ENCODE measurements at regions not wholly inside any gene's neighbourhood (a gene's known extent, or its start where the extent isn't known, plus 50 kb on each side); places are given as distances from the start of the nearest gene placed in this dataset.
"Not testable (repeated sequence)": the region's sequence is repeated elsewhere in the genome, so short reads cannot be mapped to it uniquely, and the experiment has no call there.

DNA sequence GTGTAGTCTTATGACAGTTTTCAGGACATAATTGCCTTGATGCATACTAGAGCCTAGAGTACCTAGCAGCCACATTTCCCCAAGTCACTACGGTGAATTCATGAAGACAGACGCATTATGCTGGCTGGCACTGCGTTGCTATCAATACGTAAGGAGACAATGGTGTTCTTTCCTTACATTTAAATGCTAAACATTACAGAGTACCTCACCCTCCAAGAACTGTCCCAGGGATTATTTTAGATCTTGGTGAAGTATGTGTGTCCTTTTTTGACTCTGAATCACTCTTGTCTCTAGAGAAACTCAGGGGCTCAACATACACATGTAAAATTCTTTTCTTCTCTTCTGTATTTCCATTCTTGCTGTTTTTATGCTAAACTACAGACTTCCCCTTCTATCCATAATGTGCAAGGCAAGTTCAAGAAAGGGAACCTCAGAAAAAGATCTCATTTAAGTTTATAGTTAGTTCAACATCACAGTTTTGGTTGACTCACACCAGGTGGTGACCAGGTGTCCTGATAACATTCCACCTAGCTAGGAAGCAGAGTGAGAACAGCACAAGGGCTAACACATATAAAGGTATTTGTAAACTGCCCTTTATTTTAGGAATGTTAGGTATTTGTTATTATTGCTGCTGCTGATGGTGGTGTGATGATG, 212.4 kb upstream of the HNRNPA3 start:
- H3K9ac ChIP-seq (ENCODE audit: low read depth in 1 of 2, low read length in 2 of 2) = no peak overlapping the region
- no peak overlapping the region for H3K4me3 ChIP-seq (ENCODE audit: low read length in 2 of 2)
- H3K9me3 ChIP-seq (ENCODE audit: control insufficient read depth in 2 of 2, low read length in 2 of 2) = no peaks in the 10 kb centered on the region
- no peaks in the 10 kb centered on the region for H3K36me3 ChIP-seq (ENCODE audit: control insufficient read depth in 2 of 2, insufficient read depth in 2 of 2, low read length in 2 of 2)
- H3K27me3 ChIP-seq (ENCODE audit: control insufficient read depth in 2 of 2, insufficient read depth in 2 of 2, low read length in 2 of 2) = no peaks in the 10 kb centered on the region
- peaks cover 0 to 9% of the 10 kb centered on the region in 2 donors for H3K4me1 ChIP-seq (ENCODE audit: control insufficient read depth in 2 of 2, insufficient read depth in 2 of 2, low read length in 2 of 2)
- H3K27ac ChIP-seq (ENCODE audit: low read depth in 2 of 2, low read length in 2 of 2) = no peak overlapping the region

- H3K4me1 ChIP-seq (ENCODE audit: control insufficient read depth in 2 of 2, insufficient read depth in 2 of 2, low read length in 2 of 2) = peaks cover 0 to 9% of the 10 kb centered on the region in 2 donors
- no peaks in the 10 kb centered on the region for H3K9me3 ChIP-seq (ENCODE audit: control insufficient read depth in 2 of 2, low read length in 2 of 2)
- H3K27ac ChIP-seq (ENCODE audit: low read depth in 2 of 2, low read length in 2 of 2) = no peak overlapping the region
- H3K36me3 ChIP-seq (ENCODE audit: control insufficient read depth in 2 of 2, insufficient read depth in 2 of 2, low read length in 2 of 2) = no peaks in the 10 kb centered on the region
- H3K9ac ChIP-seq (ENCODE audit: low read depth in 1 of 2, low read length in 2 of 2) = no peak overlapping the region
- H3K4me3 ChIP-seq (ENCODE audit: low read length in 2 of 2) = no peak overlapping the region
- no peaks in the 10 kb centered on the region for H3K27me3 ChIP-seq (ENCODE audit: control insufficient read depth in 2 of 2, insufficient read depth in 2 of 2, low read length in 2 of 2)
Observed at GRCh38 chr2:177000715-177001072, 211.9 kb upstream of the HNRNPA3 start.

GRCh38 chr2:177001334-177001733, 211.3 kb upstream of the HNRNPA3 start:
- H3K9ac ChIP-seq (ENCODE audit: low read depth in 1 of 2, low read length in 2 of 2) = no peak overlapping the region
- no peaks in the 10 kb centered on the region for H3K36me3 ChIP-seq (ENCODE audit: control insufficient read depth in 2 of 2, insufficient read depth in 2 of 2, low read length in 2 of 2)
- H3K4me1 ChIP-seq (ENCODE audit: control insufficient read depth in 2 of 2, insufficient read depth in 2 of 2, low read length in 2 of 2) = peaks cover 0 to 9% of the 10 kb centered on the region in 2 donors
- no peaks in the 10 kb centered on the region for H3K27me3 ChIP-seq (ENCODE audit: control insufficient read depth in 2 of 2, insufficient read depth in 2 of 2, low read length in 2 of 2)
- H3K4me3 ChIP-seq (ENCODE audit: low read length in 2 of 2) = no peak overlapping the region
- no peaks in the 10 kb centered on the region for H3K9me3 ChIP-seq (ENCODE audit: control insufficient read depth in 2 of 2, low read length in 2 of 2)
- H3K27ac ChIP-seq (ENCODE audit: low read depth in 2 of 2, low read length in 2 of 2) = no peak overlapping the region

DNA sequence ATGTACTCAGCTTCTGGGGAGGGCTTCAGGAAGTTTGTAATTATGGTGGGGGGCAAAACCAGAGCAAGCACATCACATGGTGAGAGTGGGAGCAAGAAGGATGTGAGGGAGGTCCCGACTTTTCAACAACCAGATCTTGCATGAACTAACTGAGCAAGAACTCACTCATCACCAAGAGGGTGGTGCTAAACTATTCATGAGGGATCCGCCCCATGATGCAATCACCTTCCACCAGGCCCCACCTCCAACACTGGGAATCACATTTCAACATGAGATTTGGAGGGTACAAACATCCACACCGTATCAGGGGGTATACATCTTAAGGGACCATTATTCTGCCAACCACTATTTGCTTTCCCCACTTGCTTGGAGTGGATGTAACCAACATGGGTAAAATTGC, 209.6 kb upstream of the HNRNPA3 start:
- H3K4me1 ChIP-seq (ENCODE audit: control insufficient read depth in 2 of 2, insufficient read depth in 2 of 2, low read length in 2 of 2) = no peaks in the 10 kb centered on the region

GRCh38 chr2:177007726-177008125, 204.9 kb upstream of the HNRNPA3 start:
- not testable (repeated sequence) for H3K36me3 ChIP-seq (ENCODE audit: control insufficient read depth in 2 of 2, insufficient read depth in 2 of 2, low read length in 2 of 2); H3K27ac ChIP-seq (ENCODE audit: low read depth in 2 of 2, low read length in 2 of 2); H3K9ac ChIP-seq (ENCODE audit: low read depth in 1 of 2, low read length in 2 of 2); H3K4me3 ChIP-seq (ENCODE audit: low read length in 2 of 2); H3K4me1 ChIP-seq (ENCODE audit: control insufficient read depth in 2 of 2, insufficient read depth in 2 of 2, low read length in 2 of 2); H3K9me3 ChIP-seq (ENCODE audit: control insufficient read depth in 2 of 2, low read length in 2 of 2); H3K27me3 ChIP-seq (ENCODE audit: control insufficient read depth in 2 of 2, insufficient read depth in 2 of 2, low read length in 2 of 2)

More for the DNA sequence above, 209.6 kb upstream of the HNRNPA3 start:
- no peaks in the 10 kb centered on the region for H3K36me3 ChIP-seq (ENCODE audit: control insufficient read depth in 2 of 2, insufficient read depth in 2 of 2, low read length in 2 of 2)
- H3K27ac ChIP-seq (ENCODE audit: low read depth in 2 of 2, low read length in 2 of 2) = no peak overlapping the region
- no peaks in the 10 kb centered on the region for H3K27me3 ChIP-seq (ENCODE audit: control insufficient read depth in 2 of 2, insufficient read depth in 2 of 2, low read length in 2 of 2)
- no peaks in the 10 kb centered on the region for H3K9me3 ChIP-seq (ENCODE audit: control insufficient read depth in 2 of 2, low read length in 2 of 2)
- H3K9ac ChIP-seq (ENCODE audit: low read depth in 1 of 2, low read length in 2 of 2) = no peak overlapping the region
- H3K4me3 ChIP-seq (ENCODE audit: low read length in 2 of 2) = no peak overlapping the region

DNA sequence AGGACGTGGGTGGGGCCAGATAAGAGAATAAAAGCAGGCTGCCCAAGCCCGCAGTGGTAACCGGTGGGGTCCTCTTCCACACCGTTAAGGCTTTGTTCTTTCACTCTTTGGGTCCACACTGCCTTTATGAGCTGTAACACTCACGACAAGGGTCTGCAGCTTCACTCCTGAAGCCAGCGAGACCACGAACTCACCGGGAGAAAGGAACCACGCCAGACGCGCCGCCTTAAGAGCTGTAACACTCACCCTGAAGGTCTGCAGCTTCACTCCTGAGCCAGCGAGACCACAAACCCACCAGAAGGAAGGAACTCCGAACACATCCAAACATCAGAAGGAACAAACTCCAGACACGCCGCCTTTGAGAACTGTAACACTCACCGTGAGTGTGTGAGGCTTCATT, 203.9 kb upstream of the HNRNPA3 start:
- H3K9me3 ChIP-seq (ENCODE audit: control insufficient read depth in 2 of 2, low read length in 2 of 2); H3K36me3 ChIP-seq (ENCODE audit: control insufficient read depth in 2 of 2, insufficient read depth in 2 of 2, low read length in 2 of 2); H3K4me1 ChIP-seq (ENCODE audit: control insufficient read depth in 2 of 2, insufficient read depth in 2 of 2, low read length in 2 of 2); H3K4me3 ChIP-seq (ENCODE audit: low read length in 2 of 2); H3K9ac ChIP-seq (ENCODE audit: low read depth in 1 of 2, low read length in 2 of 2); H3K27ac ChIP-seq (ENCODE audit: low read depth in 2 of 2, low read length in 2 of 2); H3K27me3 ChIP-seq (ENCODE audit: control insufficient read depth in 2 of 2, insufficient read depth in 2 of 2, low read length in 2 of 2): not testable (repeated sequence)

DNA sequence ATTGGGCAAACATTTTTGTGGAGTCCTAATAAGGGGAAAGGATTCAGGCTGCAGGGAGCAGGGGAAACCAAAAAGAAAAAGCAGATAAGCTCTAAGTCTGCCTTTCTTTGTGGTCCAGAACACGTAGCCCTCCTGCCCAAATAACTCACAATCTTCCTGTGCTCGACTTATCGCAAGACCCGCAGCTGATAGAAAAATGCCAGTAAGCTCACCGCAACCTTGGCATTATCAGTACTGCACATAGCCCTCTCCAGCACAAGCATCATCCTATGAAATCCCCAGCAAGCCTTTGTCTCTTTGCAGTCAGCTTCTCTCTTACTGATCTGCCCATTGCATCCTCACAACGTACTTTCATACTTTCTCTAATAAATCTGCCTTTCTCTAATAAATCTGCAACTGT, 202.4 kb upstream of the HNRNPA3 start:
- H3K4me3 ChIP-seq (ENCODE audit: low read length in 2 of 2) = no peak overlapping the region
- no peak overlapping the region for H3K27ac ChIP-seq (ENCODE audit: low read depth in 2 of 2, low read length in 2 of 2)
- H3K4me1 ChIP-seq (ENCODE audit: control insufficient read depth in 2 of 2, insufficient read depth in 2 of 2, low read length in 2 of 2) = no peaks in the 10 kb centered on the region
- no peaks in the 10 kb centered on the region for H3K36me3 ChIP-seq (ENCODE audit: control insufficient read depth in 2 of 2, insufficient read depth in 2 of 2, low read length in 2 of 2)
- H3K27me3 ChIP-seq (ENCODE audit: control insufficient read depth in 2 of 2, insufficient read depth in 2 of 2, low read length in 2 of 2) = no peaks in the 10 kb centered on the region
- no peaks in the 10 kb centered on the region for H3K9me3 ChIP-seq (ENCODE audit: control insufficient read depth in 2 of 2, low read length in 2 of 2)
- no peak overlapping the region for H3K9ac ChIP-seq (ENCODE audit: low read depth in 1 of 2, low read length in 2 of 2)

GRCh38 chr2:177010861-177011260, 201.7 kb upstream of the HNRNPA3 start:
- Histone ChIP-seq H3K27ac (ENCODE audit: low read depth in 2 of 2, low read length in 2 of 2) (no peak overlapping the region), H3K4me3 (ENCODE audit: low read length in 2 of 2) (no peak overlapping the region), H3K36me3 (ENCODE audit: control insufficient read depth in 2 of 2, insufficient read depth in 2 of 2, low read length in 2 of 2) (no peaks in the 10 kb centered on the region)

DNA sequence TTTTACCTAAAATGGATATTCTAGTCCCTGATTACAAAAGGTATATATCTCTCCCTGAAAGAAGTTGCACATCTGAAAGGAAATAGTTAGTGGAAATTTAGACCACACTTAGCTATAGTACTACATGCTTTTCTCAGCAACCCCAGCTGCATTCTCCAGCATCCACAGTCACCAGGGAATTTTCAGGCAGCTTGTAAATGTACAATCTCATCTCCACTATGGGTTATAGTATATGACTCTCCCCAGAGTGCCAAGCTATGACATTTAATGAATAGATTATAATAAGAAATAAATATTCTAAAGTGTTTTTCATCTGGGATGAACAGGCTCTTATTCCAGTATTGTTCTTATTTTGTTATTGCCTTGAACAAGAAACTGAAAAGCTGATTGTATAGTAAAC, 197.6 kb upstream of the HNRNPA3 start:
- Histone ChIP-seq H3K27me3 (ENCODE audit: control insufficient read depth in 2 of 2, insufficient read depth in 2 of 2, low read length in 2 of 2) (no peaks in the 10 kb centered on the region), H3K36me3 (ENCODE audit: control insufficient read depth in 2 of 2, insufficient read depth in 2 of 2, low read length in 2 of 2) (no peaks in the 10 kb centered on the region), H3K4me3 (ENCODE audit: low read length in 2 of 2) (no peak overlapping the region), H3K27ac (ENCODE audit: low read depth in 2 of 2, low read length in 2 of 2) (no peak overlapping the region), H3K9ac (ENCODE audit: low read depth in 1 of 2, low read length in 2 of 2) (no peak overlapping the region), H3K4me1 (ENCODE audit: control insufficient read depth in 2 of 2, insufficient read depth in 2 of 2, low read length in 2 of 2) (no peaks in the 10 kb centered on the region), H3K9me3 (ENCODE audit: control insufficient read depth in 2 of 2, low read length in 2 of 2) (no peaks in the 10 kb centered on the region)

More at GRCh38 chr2:177010861-177011260, 201.7 kb upstream of the HNRNPA3 start:
- H3K9ac ChIP-seq (ENCODE audit: low read depth in 1 of 2, low read length in 2 of 2) = no peak overlapping the region
- H3K27me3 ChIP-seq (ENCODE audit: control insufficient read depth in 2 of 2, insufficient read depth in 2 of 2, low read length in 2 of 2) = no peaks in the 10 kb centered on the region
- no peaks in the 10 kb centered on the region for H3K4me1 ChIP-seq (ENCODE audit: control insufficient read depth in 2 of 2, insufficient read depth in 2 of 2, low read length in 2 of 2)
- no peaks in the 10 kb centered on the region for H3K9me3 ChIP-seq (ENCODE audit: control insufficient read depth in 2 of 2, low read length in 2 of 2)

DNA sequence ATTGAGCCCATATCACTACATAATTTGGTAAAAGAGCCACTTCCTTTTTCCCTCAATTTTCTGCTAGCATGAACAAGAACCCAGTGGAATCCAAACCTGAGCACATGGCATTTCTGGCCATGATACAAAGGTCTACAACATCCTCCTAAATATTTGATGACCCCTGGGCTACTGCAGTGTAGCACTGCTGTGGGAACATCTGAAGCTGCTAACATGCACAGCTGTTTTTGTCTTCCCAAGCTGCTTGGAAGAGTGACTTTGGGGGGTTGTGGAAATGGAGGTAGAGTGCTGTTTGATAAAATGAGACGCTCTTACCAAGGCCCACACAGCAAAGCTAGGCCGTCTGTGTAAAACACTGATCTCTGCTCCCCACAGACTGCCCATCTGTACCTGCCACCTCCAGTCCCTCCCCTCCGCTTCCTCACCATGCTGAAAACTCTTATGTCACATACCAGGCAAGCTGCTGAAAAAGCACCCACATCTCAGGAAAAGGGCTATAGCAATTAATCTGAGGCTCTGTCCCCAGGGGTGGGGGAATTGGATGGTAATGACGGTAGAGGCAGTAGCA, 197.2 kb upstream of the HNRNPA3 start:
- H3K36me3 ChIP-seq (ENCODE audit: control insufficient read depth in 2 of 2, insufficient read depth in 2 of 2, low read length in 2 of 2) = no peaks in the 10 kb centered on the region
- no peak overlapping the region for H3K9ac ChIP-seq (ENCODE audit: low read depth in 1 of 2, low read length in 2 of 2)
- no peak overlapping the region for H3K4me3 ChIP-seq (ENCODE audit: low read length in 2 of 2)
- no peaks in the 10 kb centered on the region for H3K4me1 ChIP-seq (ENCODE audit: control insufficient read depth in 2 of 2, insufficient read depth in 2 of 2, low read length in 2 of 2)
- no peaks in the 10 kb centered on the region for H3K9me3 ChIP-seq (ENCODE audit: control insufficient read depth in 2 of 2, low read length in 2 of 2)
- H3K27me3 ChIP-seq (ENCODE audit: control insufficient read depth in 2 of 2, insufficient read depth in 2 of 2, low read length in 2 of 2) = no peaks in the 10 kb centered on the region
- no peak overlapping the region for H3K27ac ChIP-seq (ENCODE audit: low read depth in 2 of 2, low read length in 2 of 2)
